ENCODE measurements at regions not wholly inside any gene's neighbourhood (a gene's known extent, or its start where the extent isn't known, plus 50 kb on each side); places are given as distances from the start of the nearest gene placed in this dataset.

DNA sequence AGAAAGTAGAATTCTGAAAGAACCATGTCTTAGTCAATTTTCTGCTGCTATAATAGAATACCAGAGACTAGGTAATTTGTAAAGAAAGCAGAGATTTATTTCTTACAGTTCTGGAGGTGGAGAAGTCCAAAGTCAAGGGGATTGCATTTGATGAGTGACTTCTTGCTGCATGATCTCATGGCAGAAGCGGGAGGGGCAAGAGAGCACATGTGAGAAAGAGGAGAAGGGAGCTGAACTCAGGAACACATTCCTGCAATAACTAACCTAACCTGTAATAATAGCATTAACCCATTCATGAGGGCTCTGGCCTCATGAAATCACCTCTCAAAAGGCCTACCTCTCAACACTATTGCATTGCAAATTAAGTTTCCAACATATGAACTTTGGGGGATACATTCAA, 797.5 kb upstream of the POU3F3 start:
- TF ChIP-seq ZNF274 (IDR thresholded peaks at IDR 0.05; ENCODE audit: low read depth, low read length) (no peak), SUZ12 (IDR thresholded peaks at IDR 0.05; ENCODE audit: extremely low read depth, insufficient read depth, insufficient read length) (no peak)
